Lung (tissue), 11 donors: ENCODE measurements at regions not wholly inside any gene's neighbourhood (a gene's known extent, or its start where the extent isn't known, plus 50 kb on each side); places are given as distances from the start of the nearest gene placed in this dataset.
A peak's percentile ranks its signal among the peaks of the same experiment; 100 is the strongest.
"Not testable (repeated sequence)": the region's sequence is repeated elsewhere in the genome, so short reads cannot be mapped to it uniquely, and the experiment has no call there.

Experiments
- ATAC-seq: fragments of 200-7000 bp; cut with Tn5 transposase; one replicate; pipeline ENCODE4 v1.9.1; 2020; ENCODE audit warnings: moderate number of reproducible peaks; ENCODE audit not compliant: insufficient read depth, low FRiP score
- DNase-seq, 3 donors: peaks; one replicate each; pipeline ENCODE4 v3.0.0-alpha.2; 2013 to 2017
- H3K27ac ChIP-seq, 2 donors: one replicate each; pipeline ENCODE4 v1.5.1; 2013; ENCODE audit warnings: mild to moderate bottlenecking in 2 of 2, moderate library complexity in 2 of 2, control low read depth in 1 of 2, inconsistent platforms in 1 of 2, low read depth in 1 of 2, low read length in 1 of 2
- H3K27me3 ChIP-seq, 3 donors: one replicate each; pipeline ENCODE4 v1.5.1; 2013; ENCODE audit warnings: low read length in 2 of 3; ENCODE audit not compliant: control insufficient read depth in 3 of 3, insufficient read depth in 3 of 3
- H3K36me3 ChIP-seq, 4 donors: one replicate each; pipeline ENCODE4 v1.5.1; 2013; ENCODE audit warnings: low read length in 4 of 4, mild to moderate bottlenecking in 1 of 4, moderate library complexity in 1 of 4; ENCODE audit not compliant: control insufficient read depth in 4 of 4, insufficient read depth in 4 of 4
- H3K4me1 ChIP-seq, 5 donors: one replicate each; pipeline ENCODE4 v1.5.1; 2013; ENCODE audit warnings: low read length in 5 of 5, mild to moderate bottlenecking in 2 of 5, moderate library complexity in 1 of 5; ENCODE audit not compliant: control insufficient read depth in 5 of 5, insufficient read depth in 5 of 5
- H3K4me3 ChIP-seq: one replicate; pipeline ENCODE4 v1.5.1; 2013; ENCODE audit warnings: mild to moderate bottlenecking, control low read depth, moderate library complexity
- H3K9ac ChIP-seq, 2 donors: one replicate each; pipeline ENCODE4 v1.5.1; 2013; ENCODE audit warnings: low read length in 2 of 2, control low read depth in 1 of 2; ENCODE audit not compliant: insufficient read depth in 1 of 2
- H3K9me3 ChIP-seq, 4 donors: one replicate each; pipeline ENCODE4 v1.5.1; 2013; ENCODE audit warnings: low read length in 3 of 4, mild to moderate bottlenecking in 1 of 4, moderate library complexity in 1 of 4; ENCODE audit not compliant: control insufficient read depth in 4 of 4, insufficient read depth in 3 of 4
- CTCF ChIP-seq: IDR thresholded peaks from 2 replicates; pipeline ENCODE4 v1.5.1; 2012; ENCODE audit warnings: mild to moderate bottlenecking; ENCODE audit errors: control extremely low read depth, extremely low read depth
- WGBS, 2 donors: extraction: QIAGEN DNeasy Blood & Tissue Kit; methylation state at CpG; one replicate each; pipeline ENCODE4 v1.1.7; 2013; 5-methylcytosine and 5-hydroxymethylcytosine counted together
- donor health status: control.
- donor health status: control.
- donor health status: Bipolar disorder and iron deficiency.
- donor health status: healthy.
- donor health status: DM: yes; HTN: yes; CAD: no.

DNA sequence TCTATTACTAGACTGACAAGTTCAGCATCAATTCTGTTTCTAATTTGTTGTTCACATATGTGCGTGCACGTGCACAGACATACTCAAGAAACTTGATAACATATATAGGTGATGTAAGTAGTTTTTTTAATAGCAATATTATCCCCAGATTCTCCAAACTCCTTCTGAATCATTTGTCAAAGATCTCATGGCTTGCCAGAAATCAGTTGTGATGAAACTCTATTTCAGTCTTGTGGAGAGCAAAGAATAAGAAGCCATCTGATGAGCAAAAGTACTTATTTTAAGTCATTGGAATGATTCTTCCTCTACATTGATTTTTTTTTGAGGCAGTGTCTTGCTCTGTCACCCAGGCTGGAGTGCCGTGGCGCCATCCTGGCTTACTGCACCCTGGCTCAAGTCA is 167.0 kb upstream of the TBL1XR1 start:
- Histone ChIP-seq H3K36me3 (no peaks in the 10 kb centered on the region), H3K9me3 (no peaks in the 10 kb centered on the region), H3K4me3 (no peak overlapping the region), H3K4me1 (peaks cover 3 to 45% (median 23%) of the 10 kb centered on the region in 5 donors), H3K27ac (no peak overlapping the region), H3K27me3 (no peaks in the 10 kb centered on the region), H3K9ac (no peak overlapping the region)
- ATAC-seq: no peak
- 95 to 96% methylated on average over 4 of the region's 4 CpGs for WGBS, 2 donors
- TF ChIP-seq CTCF: no peak
- no peak for DNase-seq

- H3K4me1 ChIP-seq: peaks cover 3 to 45% (median 22%) of the 10 kb centered on the region in 5 donors
- H3K36me3 ChIP-seq, DNase-seq, H3K9me3 ChIP-seq, H3K27ac ChIP-seq, H3K9ac ChIP-seq, ATAC-seq, H3K27me3 ChIP-seq, H3K4me3 ChIP-seq: not testable (repeated sequence)
- WGBS, 2 donors: 91 to 97% methylated on average over 3 of the region's 3 CpGs
Measured at GRCh38 chr3:177365294-177365693, 168.0 kb upstream of the TBL1XR1 start.

DNA sequence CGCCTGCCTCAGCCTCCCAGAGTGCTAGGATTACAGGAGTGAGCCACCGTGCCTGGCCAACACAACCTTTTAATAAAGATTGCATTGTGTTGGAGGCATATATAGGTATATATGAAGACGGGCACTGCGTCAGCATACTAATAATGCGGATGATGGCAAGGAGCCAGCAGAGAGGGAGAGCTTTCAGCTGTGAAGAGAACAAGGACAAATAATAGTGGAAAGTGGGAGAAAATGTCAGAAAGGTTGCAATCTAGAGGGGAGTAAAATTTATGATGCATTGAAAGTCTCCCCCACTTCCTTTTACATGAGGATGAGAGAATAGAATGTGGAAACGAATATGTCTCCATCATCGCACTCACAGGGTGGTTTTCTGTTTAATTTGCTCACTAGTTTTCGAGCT is 170.5 kb upstream of the TBL1XR1 start:
- Histone ChIP-seq H3K4me3 (no peak overlapping the region), H3K27me3 (no peaks in the 10 kb centered on the region), H3K9me3 (no peaks in the 10 kb centered on the region), H3K4me1 (peaks cover 0 to 45% (median 2%) of the 10 kb centered on the region in 5 donors), H3K27ac (no peak overlapping the region), H3K36me3 (no peaks in the 10 kb centered on the region), H3K9ac (no peak overlapping the region)
- no peak for TF ChIP-seq CTCF
- peak in 2 of 3 donors; percentile 61 to 64 for DNase-seq
- no peak for ATAC-seq
- 87 to 91% methylated on average over 8 of the region's 8 CpGs for WGBS, 2 donors

DNA sequence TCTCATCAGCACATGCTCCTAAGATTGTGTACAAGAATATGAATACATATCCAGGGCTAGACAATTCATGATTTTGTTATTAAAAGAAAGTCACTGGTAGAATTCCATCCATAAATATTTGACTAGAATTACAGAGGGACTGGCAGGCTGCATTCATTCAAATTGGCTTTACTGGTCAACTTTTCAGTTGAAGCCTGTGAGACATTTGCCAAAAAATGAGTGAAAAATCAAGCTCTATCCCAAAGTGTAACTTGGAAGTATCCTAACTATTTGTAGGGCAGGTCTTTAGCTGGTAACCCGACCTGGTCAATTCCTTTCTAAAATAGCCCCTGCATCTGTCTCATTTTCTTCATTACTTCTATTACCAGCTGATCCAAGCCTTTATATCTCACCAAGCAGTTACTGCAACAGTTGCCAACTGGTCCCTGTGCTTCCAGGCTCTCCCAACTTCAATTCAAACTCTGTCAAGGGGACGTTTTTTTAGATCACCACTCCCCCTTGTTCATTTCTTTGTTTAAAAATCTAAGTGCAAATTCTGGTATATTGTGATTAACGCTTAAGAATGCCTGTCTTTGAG is 173.1 kb upstream of the TBL1XR1 start:
- H3K27me3 ChIP-seq: no peaks in the 10 kb centered on the region
- no peak for TF ChIP-seq CTCF
- H3K9ac ChIP-seq: no peak overlapping the region
- 62 to 89% methylated on average over 3 of the region's 3 CpGs for WGBS, 2 donors
- no peaks in the 10 kb centered on the region for H3K9me3 ChIP-seq
- DNase-seq (peak in 2 of 3 donors; percentile 51 to 58), ATAC-seq (no peak)
- no peak overlapping the region for H3K27ac ChIP-seq
- H3K4me1 ChIP-seq: peaks cover 0 to 48% (median 0%) of the 10 kb centered on the region in 5 donors
- no peak overlapping the region for H3K4me3 ChIP-seq
- no peaks in the 10 kb centered on the region for H3K36me3 ChIP-seq
